GM12878 (cell line): ENCODE measurements at regions not wholly inside any gene's neighbourhood (a gene's known extent, or its start where the extent isn't known, plus 50 kb on each side); places are given as distances from the start of the nearest gene placed in this dataset.

Experiments
- CEBPB ChIP-seq, 2 experiments: fragments of 150-350 bp in 1 of 2; IDR thresholded peaks; 2 replicates each; pipeline ENCODE4 v1.6.1; 2012 to 2014; ENCODE audit warnings: low read depth in 2 of 2, low read length in 2 of 2, borderline replicate concordance in 1 of 2, inconsistent platforms in 1 of 2
- CREB1 ChIP-seq: IDR thresholded peaks from 2 replicates; pipeline ENCODE4 v1.6.1; 2012; ENCODE audit warnings: low read depth, mild to moderate bottlenecking, inconsistent platforms
- FOS ChIP-seq: IDR thresholded peaks from 3 replicates; pipeline ENCODE4 v1.6.1; 2011; ENCODE audit warnings: borderline replicate concordance; ENCODE audit not compliant: insufficient read length; ENCODE audit errors: extremely low read depth
- TAF1 ChIP-seq: IDR thresholded peaks from 2 replicates; pipeline ENCODE4 v1.6.1; 2011; ENCODE audit warnings: mild to moderate bottlenecking, low read depth, low read length, borderline replicate concordance
- TARDBP ChIP-seq: IDR thresholded peaks from 2 replicates; pipeline ENCODE4 v1.6.1; 2016; ENCODE audit warnings: borderline replicate concordance
- TCF12 ChIP-seq: IDR thresholded peaks from 2 replicates; pipeline ENCODE4 v1.6.1; 2011; ENCODE audit warnings: low read depth, mild to moderate bottlenecking, low read length
- YY1 ChIP-seq: IDR thresholded peaks from 2 replicates; pipeline ENCODE4 v1.6.1; 2011; ENCODE audit warnings: low read depth, mild to moderate bottlenecking, low read length
- TF ChIP-seq, protein P1 (sequence below): fragments of 450-650 bp; IDR thresholded peaks from 2 replicates; pipeline ENCODE4 v1.6.1; 2014; ENCODE audit warnings: mild to moderate bottlenecking
- TF ChIP-seq, protein P2 (sequence below), 3 experiments: IDR thresholded peaks in 2 of 3; conservative IDR thresholded peaks in 1 of 3; 2 replicates each; pipeline ENCODE4 v1.5.1; 2011; ENCODE audit warnings: low read depth in 3 of 3, low read length in 3 of 3, mild to moderate bottlenecking in 3 of 3, control low read depth in 2 of 3, moderate library complexity in 2 of 3, inconsistent platforms in 1 of 3, mixed read lengths in 1 of 3; ENCODE audit not compliant: control insufficient read depth in 2 of 3, insufficient read depth in 1 of 3; ENCODE audit errors: extremely low read depth in 1 of 3

DNA sequence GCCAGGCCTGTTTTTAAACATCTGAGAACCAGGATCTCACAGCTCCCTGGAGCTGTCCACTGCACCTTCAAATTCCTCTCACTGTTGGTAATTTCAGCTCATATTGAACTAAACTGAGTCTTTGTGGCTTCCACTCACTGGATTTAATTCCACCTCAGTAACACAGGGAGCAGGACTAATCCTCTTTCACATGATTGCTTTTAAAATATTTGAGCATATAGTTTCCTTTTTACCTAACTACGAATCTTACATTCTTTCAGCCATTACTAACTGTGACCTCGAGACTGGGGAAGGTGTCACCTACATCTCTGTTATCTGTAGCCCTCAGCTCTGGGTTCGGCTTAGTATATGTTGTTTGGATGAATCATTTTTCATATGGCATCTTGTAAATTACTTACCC lies 194.3 kb upstream of the C2CD4B start:
- TF ChIP-seq TAF1 (no peak), CREB1 (no peak), FOS (no peak), CEBPB (IDR thresholded peaks at IDR 0.05; ENCODE audit: borderline replicate concordance in 1 of 2, low read depth in 2 of 2, low read length in 2 of 2) (no peak), YY1 (no peak), TCF12 (no peak), TARDBP (no peak)
- TF ChIP-seq, protein P1, sequence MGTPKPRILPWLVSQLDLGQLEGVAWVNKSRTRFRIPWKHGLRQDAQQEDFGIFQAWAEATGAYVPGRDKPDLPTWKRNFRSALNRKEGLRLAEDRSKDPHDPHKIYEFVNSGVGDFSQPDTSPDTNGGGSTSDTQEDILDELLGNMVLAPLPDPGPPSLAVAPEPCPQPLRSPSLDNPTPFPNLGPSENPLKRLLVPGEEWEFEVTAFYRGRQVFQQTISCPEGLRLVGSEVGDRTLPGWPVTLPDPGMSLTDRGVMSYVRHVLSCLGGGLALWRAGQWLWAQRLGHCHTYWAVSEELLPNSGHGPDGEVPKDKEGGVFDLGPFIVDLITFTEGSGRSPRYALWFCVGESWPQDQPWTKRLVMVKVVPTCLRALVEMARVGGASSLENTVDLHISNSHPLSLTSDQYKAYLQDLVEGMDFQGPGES: no peak
- TF ChIP-seq, protein P2, sequence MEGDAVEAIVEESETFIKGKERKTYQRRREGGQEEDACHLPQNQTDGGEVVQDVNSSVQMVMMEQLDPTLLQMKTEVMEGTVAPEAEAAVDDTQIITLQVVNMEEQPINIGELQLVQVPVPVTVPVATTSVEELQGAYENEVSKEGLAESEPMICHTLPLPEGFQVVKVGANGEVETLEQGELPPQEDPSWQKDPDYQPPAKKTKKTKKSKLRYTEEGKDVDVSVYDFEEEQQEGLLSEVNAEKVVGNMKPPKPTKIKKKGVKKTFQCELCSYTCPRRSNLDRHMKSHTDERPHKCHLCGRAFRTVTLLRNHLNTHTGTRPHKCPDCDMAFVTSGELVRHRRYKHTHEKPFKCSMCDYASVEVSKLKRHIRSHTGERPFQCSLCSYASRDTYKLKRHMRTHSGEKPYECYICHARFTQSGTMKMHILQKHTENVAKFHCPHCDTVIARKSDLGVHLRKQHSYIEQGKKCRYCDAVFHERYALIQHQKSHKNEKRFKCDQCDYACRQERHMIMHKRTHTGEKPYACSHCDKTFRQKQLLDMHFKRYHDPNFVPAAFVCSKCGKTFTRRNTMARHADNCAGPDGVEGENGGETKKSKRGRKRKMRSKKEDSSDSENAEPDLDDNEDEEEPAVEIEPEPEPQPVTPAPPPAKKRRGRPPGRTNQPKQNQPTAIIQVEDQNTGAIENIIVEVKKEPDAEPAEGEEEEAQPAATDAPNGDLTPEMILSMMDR (IDR thresholded peaks at IDR 0.05 in 2 of 3, conservative IDR thresholded peaks at IDR 0.05 in 1 of 3; ENCODE audit: control insufficient read depth in 2 of 3, extremely low read depth in 1 of 3, insufficient read depth in 1 of 3, low read depth in 3 of 3, low read length in 3 of 3): no peak
